Calu3 (cell line): ENCODE measurements at regions not wholly inside any gene's neighbourhood (a gene's known extent, or its start where the extent isn't known, plus 50 kb on each side); places are given as distances from the start of the nearest gene placed in this dataset.
A peak's percentile ranks its signal among the peaks of the same experiment; 100 is the strongest.

Experiments
- BruUV-seq: library from RNA; stranded (reverse); fragments of 400-500 nt; replicated peaks from 2 replicates; lab custom pipeline; 2021; lab: Mats Ljungman, UMichigan
- CTCF ChIA-PET: fragments of 300-600 bp; sonication (Branson Sonifier 250); formaldehyde crosslinking; loops from one replicate; lab custom pipeline; 2022; ENCODE audit warnings: antibody characterized with exemption; lab: Charles Lee
- DNase-seq: peaks from one replicate; pipeline ENCODE4 v3.0.0; 2022
- H3K27ac Mint-ChIP-seq: one replicate; pipeline ENCODE4 v1.8.0; 2022; ENCODE audit warnings: mixed read lengths; ENCODE audit not compliant: unreplicated experiment
- H3K27me3 Mint-ChIP-seq: one replicate; pipeline ENCODE4 v1.8.0; 2022; ENCODE audit warnings: mixed read lengths; ENCODE audit not compliant: unreplicated experiment
- H3K36me3 Mint-ChIP-seq: one replicate; pipeline ENCODE4 v1.8.0; 2022; ENCODE audit warnings: mild to moderate bottlenecking, moderate library complexity, mixed read lengths; ENCODE audit not compliant: insufficient read depth, unreplicated experiment
- H3K4me1 Mint-ChIP-seq: one replicate; pipeline ENCODE4 v1.8.0; 2022; ENCODE audit warnings: mild to moderate bottlenecking, low read depth, mixed read lengths; ENCODE audit not compliant: unreplicated experiment
- H3K4me3 Mint-ChIP-seq: one replicate; pipeline ENCODE4 v1.8.0; 2022; ENCODE audit warnings: mild to moderate bottlenecking, low read depth, moderate library complexity, mixed read lengths; ENCODE audit not compliant: unreplicated experiment
- H3K9me3 Mint-ChIP-seq: one replicate; pipeline ENCODE4 v1.8.0; 2022; ENCODE audit warnings: low read depth, mixed read lengths; ENCODE audit not compliant: unreplicated experiment
- intact Hi-C: fragments of 100-400 bp; cut with micrococcal nuclease; formaldehyde crosslinking; loops from one replicate; pipeline ENCODE4 v1.10.0; 2022; ENCODE audit not compliant: unreplicated experiment
- TF ChIP-seq, protein P1 (sequence below): fragments of 200-600 bp; IDR thresholded peaks from one replicate; pipeline ENCODE4 v1.8.0; 2022; ENCODE audit warnings: antibody characterized with exemption; ENCODE audit not compliant: unreplicated experiment

GRCh38 chr17:68196394-68197090 lies 51.3 kb upstream of the AMZ2 start:
- CTCF ChIA-PET: interaction anchor here (0.7 to 1.0 kb wide), 3 partner anchors 9 to 309 kb away, joined by 3 to 4 read pairs (median 3); no protein-coding TSS in a partner anchor
- peak overlapping the region; percentile 65 for H3K4me3 Mint-ChIP-seq
- TF ChIP-seq, protein P1, sequence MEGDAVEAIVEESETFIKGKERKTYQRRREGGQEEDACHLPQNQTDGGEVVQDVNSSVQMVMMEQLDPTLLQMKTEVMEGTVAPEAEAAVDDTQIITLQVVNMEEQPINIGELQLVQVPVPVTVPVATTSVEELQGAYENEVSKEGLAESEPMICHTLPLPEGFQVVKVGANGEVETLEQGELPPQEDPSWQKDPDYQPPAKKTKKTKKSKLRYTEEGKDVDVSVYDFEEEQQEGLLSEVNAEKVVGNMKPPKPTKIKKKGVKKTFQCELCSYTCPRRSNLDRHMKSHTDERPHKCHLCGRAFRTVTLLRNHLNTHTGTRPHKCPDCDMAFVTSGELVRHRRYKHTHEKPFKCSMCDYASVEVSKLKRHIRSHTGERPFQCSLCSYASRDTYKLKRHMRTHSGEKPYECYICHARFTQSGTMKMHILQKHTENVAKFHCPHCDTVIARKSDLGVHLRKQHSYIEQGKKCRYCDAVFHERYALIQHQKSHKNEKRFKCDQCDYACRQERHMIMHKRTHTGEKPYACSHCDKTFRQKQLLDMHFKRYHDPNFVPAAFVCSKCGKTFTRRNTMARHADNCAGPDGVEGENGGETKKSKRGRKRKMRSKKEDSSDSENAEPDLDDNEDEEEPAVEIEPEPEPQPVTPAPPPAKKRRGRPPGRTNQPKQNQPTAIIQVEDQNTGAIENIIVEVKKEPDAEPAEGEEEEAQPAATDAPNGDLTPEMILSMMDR: no peak
- H3K9me3 Mint-ChIP-seq: no peaks in the 10 kb centered on the region
- peaks cover 8% of the 10 kb centered on the region for H3K4me1 Mint-ChIP-seq
- H3K27ac Mint-ChIP-seq: no peak overlapping the region
- H3K36me3 Mint-ChIP-seq: peaks cover 11% of the 10 kb centered on the region
- intact Hi-C loops: no loop called here
- peaks cover 79% of the 10 kb centered on the region for H3K27me3 Mint-ChIP-seq
- DNase-seq: no peak
- BruUV-seq: no TSS peak

- peak overlapping the region; percentile 65 for H3K4me3 Mint-ChIP-seq
- BruUV-seq: no TSS peak
- peaks cover 71% of the 10 kb centered on the region for H3K27me3 Mint-ChIP-seq
- DNase-seq: no peak
- H3K9me3 Mint-ChIP-seq: no peaks in the 10 kb centered on the region
- intact Hi-C loops: no loop called here
- TF ChIP-seq, protein P1: no peak
- H3K36me3 Mint-ChIP-seq: peaks cover 11% of the 10 kb centered on the region
- CTCF ChIA-PET: interaction anchor here (0.7 kb wide), 1 partner anchor 13 kb away, joined by 4 read pairs; no protein-coding TSS in a partner anchor
- H3K4me1 Mint-ChIP-seq: peaks cover 8% of the 10 kb centered on the region
- no peak overlapping the region for H3K27ac Mint-ChIP-seq
These were observed 50.5 kb upstream of the AMZ2 start for GRCh38 chr17:68197091-68197996.

DNA sequence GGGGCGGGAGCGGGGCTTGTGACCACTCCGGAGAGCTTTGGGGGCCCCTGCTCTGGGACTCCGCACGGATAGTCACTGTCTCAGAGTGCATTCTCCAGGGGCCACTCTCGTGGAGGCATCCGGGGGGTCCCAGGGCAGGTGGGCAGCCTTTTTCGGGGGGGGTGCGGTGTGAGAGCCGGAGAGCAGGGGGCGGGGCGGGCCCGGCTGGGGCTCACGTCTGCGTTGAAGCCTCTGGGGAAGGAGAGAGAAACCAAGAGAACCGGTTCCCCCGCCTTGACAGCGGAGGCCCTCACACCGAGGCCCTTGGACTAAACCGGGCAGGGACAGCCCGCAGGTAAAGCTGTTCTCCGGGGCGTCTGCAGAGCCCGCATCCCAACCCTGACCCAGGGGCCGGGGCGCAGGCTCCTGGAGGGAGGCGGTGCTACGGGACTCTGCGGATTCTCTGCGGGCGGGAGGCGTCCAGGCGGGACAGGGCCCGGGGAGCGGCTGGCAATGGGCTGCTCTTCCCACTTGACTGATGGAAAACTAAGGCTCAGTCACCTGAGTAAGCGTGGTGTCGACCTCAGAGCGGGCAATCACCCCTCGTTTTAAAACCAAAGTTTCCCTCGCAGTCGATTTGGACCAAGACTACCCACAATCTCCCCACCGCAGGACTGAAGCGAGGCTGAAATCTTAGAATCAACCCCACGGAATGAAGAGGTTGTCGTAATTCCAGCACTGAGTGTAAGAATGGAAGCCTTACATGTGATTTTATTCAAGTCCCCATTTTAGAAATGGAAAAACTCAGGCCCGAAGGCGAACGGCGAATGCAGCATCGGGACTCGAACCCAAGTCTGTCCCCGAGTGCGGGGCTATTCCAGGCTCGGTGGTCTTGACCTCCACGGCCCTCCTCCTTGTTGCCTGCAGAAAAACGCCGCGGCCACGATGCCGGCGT lies 49.6 kb upstream of the AMZ2 start:
- intact Hi-C loops: no loop called here
- peak; percentile 77 for DNase-seq

More for the DNA sequence above, 49.6 kb upstream of the AMZ2 start:
- Mint-ChIP-seq H3K4me3 (peak overlapping the region; percentile 65), H3K36me3 (peaks cover 11% of the 10 kb centered on the region), H3K27me3 (peaks cover 61% of the 10 kb centered on the region), H3K4me1 (peaks cover 8% of the 10 kb centered on the region), H3K9me3 (no peaks in the 10 kb centered on the region), H3K27ac (no peak overlapping the region)
- TF ChIP-seq, protein P1: no peak
- CTCF ChIA-PET: no interaction called here
- no TSS peak for BruUV-seq
